Mesenchymal stem cell (in vitro differentiated cells and primary cell): ENCODE measurements at regions not wholly inside any gene's neighbourhood (a gene's known extent, or its start where the extent isn't known, plus 50 kb on each side); places are given as distances from the start of the nearest gene placed in this dataset.
A peak's percentile ranks its signal among the peaks of the same experiment; 100 is the strongest.

ENCODE experiments used
- DNase-seq: peaks from one replicate; pipeline ENCODE4 v3.0.0-alpha.2; 2013
- H2AFZ ChIP-seq: one replicate; pipeline ENCODE4 v1.6.1; 2013; ENCODE audit warnings: low read depth, mild to moderate bottlenecking, control low read depth, inconsistent platforms, low read length, moderate library complexity
- H2AK5ac ChIP-seq: 2 replicates; pipeline ENCODE4 v1.6.1; 2013; ENCODE audit warnings: low read length, moderate library complexity, mild to moderate bottlenecking, inconsistent platforms; ENCODE audit not compliant: severe bottlenecking
- H2BK120ac ChIP-seq: one replicate; pipeline ENCODE4 v1.6.1; 2013; ENCODE audit warnings: low read depth, mild to moderate bottlenecking, inconsistent platforms, low read length, moderate library complexity
- H2BK12ac ChIP-seq, 2 experiments: one replicate each; pipeline ENCODE4 v1.6.1; 2013; ENCODE audit warnings: inconsistent platforms in 2 of 2, low read length in 2 of 2, mild to moderate bottlenecking in 2 of 2, moderate library complexity in 2 of 2, control low read depth in 1 of 2
- H2BK15ac ChIP-seq: one replicate; pipeline ENCODE4 v1.6.1; 2013; ENCODE audit warnings: mild to moderate bottlenecking, low read depth, inconsistent platforms; ENCODE audit not compliant: poor library complexity, severe bottlenecking
- H2BK5ac ChIP-seq: 2 replicates; pipeline ENCODE4 v1.6.1; 2013; ENCODE audit warnings: low read depth, mild to moderate bottlenecking, low read length, control low read depth, inconsistent platforms; ENCODE audit not compliant: poor library complexity, severe bottlenecking
- H3K14ac ChIP-seq, 2 experiments: one replicate each; pipeline ENCODE4 v1.6.1; 2013; ENCODE audit warnings: inconsistent platforms in 2 of 2, low read length in 2 of 2, control low read depth in 1 of 2, mild to moderate bottlenecking in 1 of 2, moderate library complexity in 1 of 2
- H3K18ac ChIP-seq, 2 experiments: one replicate each; pipeline ENCODE4 v1.6.1; 2013; ENCODE audit warnings: inconsistent platforms in 2 of 2, low read length in 2 of 2, control low read depth in 1 of 2, low read depth in 1 of 2, mild to moderate bottlenecking in 1 of 2
- H3K23ac ChIP-seq, 2 experiments: one replicate each; pipeline ENCODE4 v1.6.1; 2013; ENCODE audit warnings: inconsistent platforms in 2 of 2, low read length in 2 of 2, mild to moderate bottlenecking in 2 of 2, moderate library complexity in 2 of 2, control low read depth in 1 of 2
- H3K27ac ChIP-seq: 2 replicates; pipeline ENCODE4 v1.5.1; 2013; ENCODE audit warnings: mild to moderate bottlenecking, moderate library complexity, low read length, control low read depth, inconsistent platforms; ENCODE audit not compliant: poor library complexity, severe bottlenecking
- H3K27me3 ChIP-seq, 2 experiments: 2 replicates each; pipeline versions ENCODE4 v1.6.1 to v1.7.0; 2013; ENCODE audit warnings: low read length in 2 of 2, mild to moderate bottlenecking in 2 of 2, moderate library complexity in 2 of 2, control low read depth in 1 of 2, inconsistent platforms in 1 of 2; ENCODE audit not compliant: control insufficient read depth in 1 of 2, insufficient read depth in 1 of 2
- H3K36me3 ChIP-seq, 2 experiments: 2 replicates each; pipeline versions ENCODE4 v1.6.1 to v1.7.0; 2013; ENCODE audit warnings: low read length in 2 of 2, control low read depth in 1 of 2, inconsistent platforms in 1 of 2, low read depth in 1 of 2, mild to moderate bottlenecking in 1 of 2; ENCODE audit not compliant: insufficient read depth in 2 of 2, control insufficient read depth in 1 of 2
- H3K4ac ChIP-seq, 2 experiments: one replicate each; pipeline ENCODE4 v1.6.1; 2013; ENCODE audit warnings: inconsistent platforms in 2 of 2, low read length in 2 of 2, mild to moderate bottlenecking in 2 of 2, moderate library complexity in 2 of 2, control low read depth in 1 of 2, low read depth in 1 of 2
- H3K4me1 ChIP-seq: 2 replicates; pipeline ENCODE4 v1.6.1; 2013; ENCODE audit warnings: low read depth, low read length, control low read depth; ENCODE audit not compliant: control insufficient read depth, insufficient read depth
- H3K4me2 ChIP-seq: 2 replicates; pipeline ENCODE4 v1.6.1; 2013; ENCODE audit warnings: low read length, mild to moderate bottlenecking, inconsistent platforms; ENCODE audit not compliant: poor library complexity, severe bottlenecking
- H3K4me3 ChIP-seq, 2 experiments: 2 replicates each; pipeline versions ENCODE4 v1.5.1 to v1.7.0; 2013; ENCODE audit warnings: low read length in 2 of 2, mild to moderate bottlenecking in 2 of 2, control low read depth in 1 of 2, low read depth in 1 of 2; ENCODE audit not compliant: insufficient read depth in 1 of 2
- H3K79me1 ChIP-seq: replicated peaks from 2 replicates; pipeline ENCODE4 v1.6.1; 2013; ENCODE audit warnings: mild to moderate bottlenecking, control low read depth, low read length, inconsistent platforms; ENCODE audit not compliant: poor library complexity, severe bottlenecking
- H3K9ac ChIP-seq: 2 replicates; pipeline ENCODE4 v1.7.0; 2013; ENCODE audit warnings: mild to moderate bottlenecking, low read length, moderate library complexity
- H3K9me3 ChIP-seq: 2 replicates; pipeline ENCODE4 v1.7.0; 2013; ENCODE audit warnings: mild to moderate bottlenecking, low read length; ENCODE audit not compliant: control insufficient read depth
- H4K8ac ChIP-seq: one replicate; pipeline ENCODE4 v1.6.1; 2013; ENCODE audit warnings: inconsistent platforms, mild to moderate bottlenecking, low read length, moderate library complexity
- H4K91ac ChIP-seq: one replicate; pipeline ENCODE4 v1.6.1; 2013; ENCODE audit warnings: mild to moderate bottlenecking, low read length, inconsistent platforms
- WGBS: methylation state at CpG from one replicate; pipeline ENCODE4 v1.1.7; 2013; ENCODE audit warnings: mixed read lengths; 5-methylcytosine and 5-hydroxymethylcytosine counted together

DNA sequence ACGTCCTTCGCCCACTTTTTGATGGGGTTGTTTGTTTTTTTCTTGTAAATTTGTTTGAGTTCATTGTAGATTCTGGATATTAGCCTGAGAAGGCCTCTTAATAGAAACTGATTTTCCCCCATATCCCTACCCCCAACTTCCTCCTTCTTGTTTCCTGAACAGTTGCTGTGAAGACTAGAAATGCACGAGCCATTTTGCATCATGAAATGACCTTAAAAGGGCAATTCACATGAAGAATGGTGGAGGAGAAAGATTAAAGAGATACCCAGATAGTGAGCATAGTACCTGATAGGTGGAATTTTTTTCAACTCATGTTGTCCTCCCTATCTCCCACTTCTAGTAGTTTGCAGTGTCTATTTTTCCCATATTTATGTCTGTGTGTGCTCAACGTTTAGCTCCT, 55.2 kb upstream of the KCNH8 start:
- Histone ChIP-seq H2BK15ac (no peak overlapping the region), H2AK5ac (no peak overlapping the region), H2AFZ (no peak overlapping the region), H3K14ac (no peak overlapping the region), H4K91ac (no peak overlapping the region), H3K23ac (no peak overlapping the region), H2BK12ac (no peak overlapping the region), H3K79me1 (no peaks in the 10 kb centered on the region), H3K4me1 (no peaks in the 10 kb centered on the region), H3K4ac (no peak overlapping the region), H3K9ac (no peak overlapping the region), H3K4me2 (no peak overlapping the region), H4K8ac (no peak overlapping the region), H3K27me3 (no peaks in the 10 kb centered on the region), H3K27ac (no peak overlapping the region), H3K18ac (no peak overlapping the region), H3K9me3 (peaks cover 7% of the 10 kb centered on the region), H3K36me3 (no peaks in the 10 kb centered on the region), H2BK120ac (no peak overlapping the region), H3K4me3 (no peak overlapping the region), H2BK5ac (no peak overlapping the region)
- DNase-seq, result no peak
- WGBS, result 80% methylated on average over 2 of the region's 4 CpGs

DNA sequence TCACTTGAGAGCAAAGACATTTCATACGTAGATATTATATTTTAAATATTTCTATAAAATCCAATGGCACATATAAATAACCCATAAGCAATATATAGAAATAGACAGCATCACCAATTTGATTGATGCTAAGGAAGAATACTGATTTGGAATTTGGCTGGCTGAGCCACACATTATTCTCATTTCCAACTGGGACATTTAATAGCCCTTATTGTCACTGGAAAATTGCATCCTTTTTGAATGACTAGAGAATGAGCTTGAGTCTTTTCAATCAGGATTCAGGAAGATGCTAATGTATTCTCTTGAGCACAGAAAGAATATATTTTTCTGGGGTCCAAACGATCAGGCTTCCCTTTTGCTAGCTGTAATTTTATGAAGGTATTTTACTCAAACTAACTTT, 70.9 kb upstream of the KCNH8 start:
- DNase-seq, result no peak
- H3K9ac ChIP-seq, result no peak overlapping the region
- H3K4me3 ChIP-seq, result no peak overlapping the region
- no peaks in the 10 kb centered on the region for H3K36me3 ChIP-seq
- H3K4me2 ChIP-seq, result no peak overlapping the region
- H3K18ac ChIP-seq, result no peak overlapping the region
- H2BK15ac ChIP-seq, result no peak overlapping the region
- no peak overlapping the region for H2AK5ac ChIP-seq
- no peak overlapping the region for H2BK120ac ChIP-seq
- H2BK12ac ChIP-seq, result no peak overlapping the region
- no peak overlapping the region for H3K4ac ChIP-seq
- H2AFZ ChIP-seq, result no peak overlapping the region
- 33% methylated on average over 1 of the region's 2 CpGs for WGBS
- H3K23ac ChIP-seq, result no peak overlapping the region
- no peak overlapping the region for H3K27ac ChIP-seq
- H3K14ac ChIP-seq, result no peak overlapping the region
- H3K27me3 ChIP-seq, result no peaks in the 10 kb centered on the region
- no peaks in the 10 kb centered on the region for H3K4me1 ChIP-seq
- H3K9me3 ChIP-seq, result peaks cover 3% of the 10 kb centered on the region
- no peak overlapping the region for H4K8ac ChIP-seq
- no peak overlapping the region for H4K91ac ChIP-seq
- H2BK5ac ChIP-seq, result no peak overlapping the region
- no peaks in the 10 kb centered on the region for H3K79me1 ChIP-seq

DNA sequence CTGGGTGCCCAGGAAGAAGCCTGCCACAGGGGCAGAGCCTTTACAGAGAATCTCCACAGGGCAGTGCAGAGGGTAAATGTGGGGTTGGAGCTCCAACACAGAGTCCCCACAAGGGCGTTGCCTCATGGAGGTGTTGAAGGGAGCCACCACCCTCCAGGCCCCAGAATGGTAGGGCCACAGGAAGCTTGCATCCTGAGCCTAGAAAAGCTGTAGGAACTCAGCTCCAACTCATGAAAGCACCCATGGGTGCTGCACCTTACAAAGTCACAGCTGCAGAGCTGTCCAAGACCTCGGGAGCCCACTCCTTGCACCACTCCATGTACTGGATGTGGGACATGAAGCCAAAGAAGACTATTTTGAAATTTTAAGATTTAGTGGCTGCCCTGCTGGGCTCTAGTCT, 73.3 kb upstream of the KCNH8 start:
- Histone ChIP-seq H3K4me3 (no peak overlapping the region), H2BK12ac (no peak overlapping the region), H3K79me1 (no peaks in the 10 kb centered on the region), H3K14ac (no peak overlapping the region), H2BK120ac (no peak overlapping the region), H2AK5ac (no peak overlapping the region), H3K36me3 (no peaks in the 10 kb centered on the region), H3K9ac (no peak overlapping the region), H3K4me2 (no peak overlapping the region), H4K91ac (no peak overlapping the region), H2BK15ac (no peak overlapping the region), H4K8ac (no peak overlapping the region), H3K4me1 (no peaks in the 10 kb centered on the region), H3K9me3 (no peaks in the 10 kb centered on the region), H3K27me3 (no peaks in the 10 kb centered on the region), H3K27ac (no peak overlapping the region), H3K18ac (no peak overlapping the region), H3K4ac (no peak overlapping the region), H3K23ac (no peak overlapping the region), H2BK5ac (peak overlapping the region; percentile 70), H2AFZ (no peak overlapping the region)
- no peak for DNase-seq
- WGBS, result 81% methylated on average over 2 of the region's 2 CpGs

DNA sequence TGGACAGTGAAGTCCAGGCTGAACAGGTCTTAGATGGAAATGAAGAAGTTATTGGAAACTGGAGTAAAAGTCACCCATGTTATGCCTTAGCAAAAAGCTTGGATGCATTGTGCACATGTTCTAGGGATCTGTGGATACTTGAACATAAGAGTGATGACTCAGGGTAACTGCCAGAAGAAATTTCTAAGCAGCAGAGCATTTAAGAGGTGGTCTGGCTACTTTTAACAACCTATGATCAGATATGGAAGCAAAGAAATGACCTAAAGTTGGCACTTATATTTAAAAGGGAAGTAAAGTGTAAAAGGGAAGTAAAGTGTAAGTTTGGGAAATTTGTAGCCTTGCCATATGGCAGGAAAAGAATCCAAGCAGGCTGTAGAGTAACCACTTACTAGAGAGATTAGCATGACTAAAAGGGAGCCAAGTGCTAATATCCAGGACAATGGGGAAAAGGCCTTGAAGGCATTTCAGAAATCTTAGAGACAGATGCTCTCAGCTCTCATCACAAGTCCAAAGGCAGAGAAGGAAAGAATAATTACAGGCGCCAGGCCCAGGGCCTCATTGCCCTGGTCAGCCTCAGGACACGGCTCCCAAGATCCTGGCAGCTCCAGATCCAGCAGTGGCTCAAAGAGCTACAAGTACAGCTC, 73.9 kb upstream of the KCNH8 start:
- Histone ChIP-seq H3K27ac (no peak overlapping the region), H4K91ac (no peak overlapping the region), H2AFZ (no peak overlapping the region), H3K18ac (no peak overlapping the region), H3K9me3 (no peaks in the 10 kb centered on the region), H3K4me2 (no peak overlapping the region), H3K4ac (no peak overlapping the region), H3K79me1 (no peaks in the 10 kb centered on the region), H2BK15ac (no peak overlapping the region), H3K36me3 (no peaks in the 10 kb centered on the region), H2BK5ac (no peak overlapping the region), H4K8ac (no peak overlapping the region), H2BK120ac (no peak overlapping the region), H3K4me1 (no peaks in the 10 kb centered on the region), H2AK5ac (no peak overlapping the region), H3K23ac (no peak overlapping the region), H3K27me3 (no peaks in the 10 kb centered on the region), H3K4me3 (no peak overlapping the region), H2BK12ac (no peak overlapping the region), H3K9ac (no peak overlapping the region), H3K14ac (no peak overlapping the region)
- 24% methylated on average over 2 of the region's 2 CpGs for WGBS
- DNase-seq, result no peak
